Keratinocyte (primary cell): ENCODE measurements at regions not wholly inside any gene's neighbourhood (a gene's known extent, or its start where the extent isn't known, plus 50 kb on each side); places are given as distances from the start of the nearest gene placed in this dataset.

Experiments
- EZH2 ChIP-seq: IDR thresholded peaks from one replicate; pipeline ENCODE4 v1.6.1; 2012; ENCODE audit warnings: inconsistent platforms, mild to moderate bottlenecking, low read length, moderate library complexity
- TF ChIP-seq, protein P1 (sequence below), 3 experiments: IDR thresholded peaks in 1 of 3; conservative IDR thresholded peaks in 1 of 3; optimal IDR thresholded peaks in 1 of 3; 2 replicates in 2 of 3; 3 replicates in 1 of 3; pipeline versions ENCODE3 to v1.5.1; 2011; ENCODE audit warnings: low read length in 3 of 3, mild to moderate bottlenecking in 3 of 3, moderate library complexity in 2 of 3, control low read depth in 1 of 3, inconsistent platforms in 1 of 3; ENCODE audit not compliant: insufficient read depth in 2 of 3; ENCODE audit errors: extremely low read depth in 1 of 3

DNA sequence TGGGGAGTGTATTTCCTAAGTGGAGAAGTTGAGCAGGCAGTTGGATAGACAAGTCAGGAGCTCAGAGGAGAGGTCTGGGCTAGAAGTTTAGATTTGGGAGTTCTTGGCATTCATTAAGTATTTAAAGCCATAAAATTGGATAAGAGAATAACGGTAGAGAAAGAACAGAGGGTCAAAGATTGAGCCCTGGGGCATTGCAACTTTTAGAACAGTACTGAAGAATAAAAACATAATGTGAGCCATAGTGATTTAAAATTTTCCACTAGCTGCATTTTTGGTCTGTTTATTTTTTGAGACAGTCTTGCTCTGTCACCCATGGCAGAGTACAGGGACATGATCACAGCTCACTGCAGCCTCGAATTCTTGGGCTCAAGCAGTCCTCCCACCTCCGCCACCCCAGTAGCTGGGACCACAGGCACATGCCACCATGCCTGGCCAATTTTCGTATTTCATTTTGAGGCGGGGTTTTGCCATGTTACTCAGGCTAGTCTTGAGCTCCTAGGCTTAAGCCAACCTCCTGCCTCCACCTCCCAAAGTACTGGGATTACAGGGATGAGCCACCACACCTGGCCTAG, 85.9 kb upstream of the SOX13 start:
- TF ChIP-seq, protein P1, sequence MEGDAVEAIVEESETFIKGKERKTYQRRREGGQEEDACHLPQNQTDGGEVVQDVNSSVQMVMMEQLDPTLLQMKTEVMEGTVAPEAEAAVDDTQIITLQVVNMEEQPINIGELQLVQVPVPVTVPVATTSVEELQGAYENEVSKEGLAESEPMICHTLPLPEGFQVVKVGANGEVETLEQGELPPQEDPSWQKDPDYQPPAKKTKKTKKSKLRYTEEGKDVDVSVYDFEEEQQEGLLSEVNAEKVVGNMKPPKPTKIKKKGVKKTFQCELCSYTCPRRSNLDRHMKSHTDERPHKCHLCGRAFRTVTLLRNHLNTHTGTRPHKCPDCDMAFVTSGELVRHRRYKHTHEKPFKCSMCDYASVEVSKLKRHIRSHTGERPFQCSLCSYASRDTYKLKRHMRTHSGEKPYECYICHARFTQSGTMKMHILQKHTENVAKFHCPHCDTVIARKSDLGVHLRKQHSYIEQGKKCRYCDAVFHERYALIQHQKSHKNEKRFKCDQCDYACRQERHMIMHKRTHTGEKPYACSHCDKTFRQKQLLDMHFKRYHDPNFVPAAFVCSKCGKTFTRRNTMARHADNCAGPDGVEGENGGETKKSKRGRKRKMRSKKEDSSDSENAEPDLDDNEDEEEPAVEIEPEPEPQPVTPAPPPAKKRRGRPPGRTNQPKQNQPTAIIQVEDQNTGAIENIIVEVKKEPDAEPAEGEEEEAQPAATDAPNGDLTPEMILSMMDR (optimal IDR thresholded peaks at IDR 0.05 in 1 of 3, IDR thresholded peaks at IDR 0.05 in 1 of 3, conservative IDR thresholded peaks at IDR 0.05 in 1 of 3; ENCODE audit: extremely low read depth in 1 of 3, insufficient read depth in 2 of 3, low read length in 3 of 3): no peak
- TF ChIP-seq EZH2: no peak
